PC-9 (cell line): ENCODE measurements at regions not wholly inside any gene's neighbourhood (a gene's known extent, or its start where the extent isn't known, plus 50 kb on each side); places are given as distances from the start of the nearest gene placed in this dataset.
A peak's percentile ranks its signal among the peaks of the same experiment; 100 is the strongest.

Experiments used
- BruUV-seq: library from RNA; stranded (reverse); fragments of 400-500 nt; replicated peaks from 2 replicates; lab custom pipeline; 2021; lab: Mats Ljungman, UMichigan
- CTCF ChIA-PET: fragments of 300-600 bp; sonication (Branson Sonifier 250); formaldehyde crosslinking; loops from one replicate; lab custom pipeline; 2022; ENCODE audit warnings: antibody characterized with exemption; lab: Charles Lee
- POLR2A ChIA-PET: fragments of 300-600 bp; sonication (Branson Sonifier 250); formaldehyde crosslinking; loops from one replicate; lab custom pipeline; 2022; ENCODE audit warnings: antibody characterized with exemption; ENCODE audit not compliant: unreplicated experiment; lab: Charles Lee
- DNase-seq, 2 experiments: peaks; one replicate each; pipeline versions ENCODE4 v3.0.0 to v3.0.0-alpha.2; 2015 to 2022; ENCODE audit warnings: mixed read lengths in 1 of 2
- H2AFZ ChIP-seq: fragments of 200-600 bp; sonication (generic); 2 replicates; pipeline ENCODE4 v1.8.1; 2017; ENCODE audit warnings: antibody characterized with exemption
- H3F3A ChIP-seq: fragments of 200-600 bp; sonication (generic); 2 replicates; pipeline ENCODE4 v1.8.1; 2017; ENCODE audit warnings: antibody characterized with exemption, mild to moderate bottlenecking, low read depth; ENCODE audit not compliant: insufficient read depth
- H3K27ac ChIP-seq: fragments of 200-600 bp; sonication (generic); 2 replicates; pipeline ENCODE4 v1.6.1; 2016; ENCODE audit warnings: mixed run types
- H3K27me3 ChIP-seq: fragments of 200-600 bp; sonication (generic); 2 replicates; pipeline ENCODE4 v1.6.1; 2016; ENCODE audit warnings: low read depth, mixed run types; ENCODE audit not compliant: insufficient read depth
- H3K36me3 ChIP-seq: fragments of 200-600 bp; sonication (generic); 2 replicates; pipeline ENCODE4 v1.6.1; 2016; ENCODE audit warnings: low read depth, mixed run types
- H3K4me1 ChIP-seq: fragments of 200-600 bp; sonication (generic); replicated peaks from 2 replicates; pipeline ENCODE4 v1.6.1; 2016; ENCODE audit warnings: mixed run types; ENCODE audit not compliant: insufficient read depth
- H3K4me2 ChIP-seq: fragments of 200-600 bp; sonication (generic); 2 replicates; pipeline ENCODE4 v1.6.1; 2017; ENCODE audit warnings: mixed run types
- H3K4me3 ChIP-seq: fragments of 200-600 bp; sonication (generic); 2 replicates; pipeline ENCODE4 v1.6.1; 2016; ENCODE audit warnings: mixed run types
- H3K79me2 ChIP-seq: fragments of 200-600 bp; sonication (generic); 2 replicates; pipeline ENCODE4 v1.6.1; 2017; ENCODE audit warnings: low read depth, mixed run types
- H3K9me2 ChIP-seq: fragments of 200-600 bp; sonication (generic); 2 replicates; pipeline ENCODE4 v1.8.1; 2017; ENCODE audit warnings: mild to moderate bottlenecking; ENCODE audit not compliant: insufficient read depth
- H3K9me3 ChIP-seq: fragments of 200-600 bp; sonication (generic); 2 replicates; pipeline ENCODE4 v1.8.1; 2016; ENCODE audit warnings: low read depth; ENCODE audit not compliant: insufficient read depth
- H4K20me1 ChIP-seq: fragments of 200-600 bp; sonication (generic); 2 replicates; pipeline ENCODE4 v1.8.1; 2017; ENCODE audit not compliant: insufficient read depth
- EZH2 ChIP-seq: fragments of 200-600 bp; sonication (generic); IDR thresholded peaks from 2 replicates; pipeline ENCODE4 v1.8.0; 2017; ENCODE audit warnings: antibody characterized with exemption, low read depth
- intact Hi-C: fragments of 100-400 bp; cut with micrococcal nuclease; formaldehyde crosslinking; loops from one replicate; pipeline ENCODE4 v1.10.0; 2022; ENCODE audit not compliant: unreplicated experiment
- TF ChIP-seq, protein P1 (sequence below): fragments of 200-600 bp; sonication (generic); conservative IDR thresholded peaks from 2 replicates; pipeline ENCODE4 v1.6.1; 2017; ENCODE audit warnings: mixed run types, antibody characterized with exemption, mild to moderate bottlenecking, moderate library complexity

DNA sequence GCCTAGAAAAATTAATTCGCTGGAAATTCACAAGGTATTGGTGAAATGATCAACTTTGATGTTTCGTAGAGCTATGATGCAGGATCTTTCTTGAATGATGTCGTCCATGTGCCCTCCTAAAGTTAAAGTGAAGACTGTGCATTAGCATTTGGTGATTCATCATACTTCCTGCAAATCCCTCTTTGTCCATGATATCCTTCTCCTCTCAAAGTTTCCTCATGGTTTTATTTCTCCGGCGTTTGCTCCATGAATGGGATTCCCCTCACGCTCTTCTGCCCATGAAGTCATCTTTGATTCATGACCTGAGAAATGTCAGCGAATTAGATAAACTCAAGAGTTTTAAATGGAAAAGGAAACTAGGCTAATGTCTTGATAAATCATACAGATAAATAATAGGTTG is 372.7 kb downstream of the PSAT1 start:
- no peaks in the 10 kb centered on the region for H3K9me3 ChIP-seq
- no peaks in the 10 kb centered on the region for H3K27me3 ChIP-seq
- no TSS peak for BruUV-seq
- H3K4me1 ChIP-seq: no peaks in the 10 kb centered on the region; the same call in 1 of the 2 replicates
- no peaks in the 10 kb centered on the region for H4K20me1 ChIP-seq
- no peak for DNase-seq
- no peak overlapping the region for H3K4me3 ChIP-seq
- POLR2A ChIA-PET: interaction anchor here (0.6 kb wide), 1 partner anchor 383 kb away, joined by 3 read pairs; no protein-coding TSS in a partner anchor
- intact Hi-C loops: loop anchor here (10.0 kb wide), 1 partner anchor 65 kb away; no protein-coding TSS in a partner anchor
- no peak overlapping the region for H3K27ac ChIP-seq
- H2AFZ ChIP-seq: no peak overlapping the region
- H3K9me2 ChIP-seq: no peaks in the 10 kb centered on the region
- H3K79me2 ChIP-seq: no peaks in the 10 kb centered on the region
- no peaks in the 10 kb centered on the region for H3K36me3 ChIP-seq
- H3K4me2 ChIP-seq: no peak overlapping the region
- H3F3A ChIP-seq: no peaks in the 10 kb centered on the region
- CTCF ChIA-PET: no interaction called here
- TF ChIP-seq EZH2: no peak
- TF ChIP-seq, protein P1, sequence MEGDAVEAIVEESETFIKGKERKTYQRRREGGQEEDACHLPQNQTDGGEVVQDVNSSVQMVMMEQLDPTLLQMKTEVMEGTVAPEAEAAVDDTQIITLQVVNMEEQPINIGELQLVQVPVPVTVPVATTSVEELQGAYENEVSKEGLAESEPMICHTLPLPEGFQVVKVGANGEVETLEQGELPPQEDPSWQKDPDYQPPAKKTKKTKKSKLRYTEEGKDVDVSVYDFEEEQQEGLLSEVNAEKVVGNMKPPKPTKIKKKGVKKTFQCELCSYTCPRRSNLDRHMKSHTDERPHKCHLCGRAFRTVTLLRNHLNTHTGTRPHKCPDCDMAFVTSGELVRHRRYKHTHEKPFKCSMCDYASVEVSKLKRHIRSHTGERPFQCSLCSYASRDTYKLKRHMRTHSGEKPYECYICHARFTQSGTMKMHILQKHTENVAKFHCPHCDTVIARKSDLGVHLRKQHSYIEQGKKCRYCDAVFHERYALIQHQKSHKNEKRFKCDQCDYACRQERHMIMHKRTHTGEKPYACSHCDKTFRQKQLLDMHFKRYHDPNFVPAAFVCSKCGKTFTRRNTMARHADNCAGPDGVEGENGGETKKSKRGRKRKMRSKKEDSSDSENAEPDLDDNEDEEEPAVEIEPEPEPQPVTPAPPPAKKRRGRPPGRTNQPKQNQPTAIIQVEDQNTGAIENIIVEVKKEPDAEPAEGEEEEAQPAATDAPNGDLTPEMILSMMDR: no peak

DNA sequence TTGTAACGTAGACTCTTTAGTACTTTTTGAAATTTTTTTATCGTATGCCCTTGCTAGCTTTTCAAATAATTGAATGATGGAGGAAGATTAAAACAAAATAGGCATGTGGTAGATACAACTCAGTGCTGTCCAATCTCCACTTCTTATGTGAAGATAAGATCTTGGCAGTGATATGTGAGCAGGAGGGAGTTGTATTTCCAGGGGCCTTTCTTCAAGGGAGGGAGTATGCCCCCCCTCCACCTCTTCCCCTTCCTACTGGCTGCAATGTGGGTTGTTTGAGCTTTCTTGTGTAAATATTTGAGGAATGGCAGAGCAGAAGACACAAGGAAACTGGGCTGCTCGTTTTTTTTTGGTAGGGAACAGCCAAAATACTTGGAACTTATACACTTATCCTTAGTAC is 374.9 kb downstream of the PSAT1 start:
- ChIA-PET CTCF (no interaction called here), POLR2A (interaction anchor here (0.6 kb wide), 1 partner anchor 44 kb away, joined by 4 read pairs; no protein-coding TSS in a partner anchor)
- H3K27me3 ChIP-seq: no peaks in the 10 kb centered on the region
- TF ChIP-seq, protein P1: no peak
- no peak for TF ChIP-seq EZH2
- no peak overlapping the region for H3K4me2 ChIP-seq
- no peaks in the 10 kb centered on the region for H3K9me3 ChIP-seq
- no peaks in the 10 kb centered on the region for H3K79me2 ChIP-seq
- DNase-seq: peak in 1 of 2 experiments; percentile 12
- H4K20me1 ChIP-seq: no peaks in the 10 kb centered on the region
- H3K4me1 ChIP-seq: no peaks in the 10 kb centered on the region; the same call in 1 of the 2 replicates
- H3K9me2 ChIP-seq: no peaks in the 10 kb centered on the region
- no peak overlapping the region for H2AFZ ChIP-seq
- intact Hi-C loops: no loop called here
- H3K4me3 ChIP-seq: no peak overlapping the region
- BruUV-seq: no TSS peak
- no peaks in the 10 kb centered on the region for H3F3A ChIP-seq
- no peak overlapping the region for H3K27ac ChIP-seq
- no peaks in the 10 kb centered on the region for H3K36me3 ChIP-seq

DNA sequence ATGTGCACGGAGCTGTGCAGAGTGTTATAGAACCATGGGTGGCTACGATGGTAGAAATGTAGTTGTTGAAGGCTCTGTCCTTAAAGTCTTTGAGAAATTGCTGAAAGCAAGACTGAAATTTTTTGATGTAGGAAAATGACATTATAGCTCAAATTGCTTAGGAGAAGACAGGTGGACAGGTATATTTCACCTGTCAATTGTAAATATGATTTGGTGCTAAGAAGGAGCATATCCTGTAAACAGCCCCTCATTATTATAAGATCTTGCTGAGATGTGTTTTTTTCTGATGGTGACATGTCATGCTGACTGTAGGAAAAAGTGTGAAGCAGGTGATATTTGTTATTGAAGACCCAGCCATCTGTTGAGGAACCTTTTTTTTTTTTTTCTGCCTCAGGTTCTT is 377.9 kb downstream of the PSAT1 start:
- Histone ChIP-seq H3K9me2 (no peaks in the 10 kb centered on the region), H3K27me3 (no peaks in the 10 kb centered on the region), H2AFZ (no peak overlapping the region), H3K79me2 (no peaks in the 10 kb centered on the region), H3F3A (no peaks in the 10 kb centered on the region), H4K20me1 (no peaks in the 10 kb centered on the region), H3K4me1 (no peaks in the 10 kb centered on the region), H3K4me2 (no peak overlapping the region), H3K36me3 (no peaks in the 10 kb centered on the region), H3K4me3 (no peak overlapping the region), H3K9me3 (no peaks in the 10 kb centered on the region), H3K27ac (no peak overlapping the region)
- POLR2A ChIA-PET: interaction anchor here (0.7 kb wide), 1 partner anchor 15 kb away, joined by 4 read pairs; no protein-coding TSS in a partner anchor
- CTCF ChIA-PET: interaction anchor here (0.7 kb wide), 1 partner anchor 10 kb away, joined by 4 read pairs; no protein-coding TSS in a partner anchor
- DNase-seq: no peak
- no peak for TF ChIP-seq EZH2
- TF ChIP-seq, protein P1: no peak
- intact Hi-C loops: no loop called here
- no TSS peak for BruUV-seq
